Dermis blood vessel endothelial cell (primary cell): ENCODE measurements at regions not wholly inside any gene's neighbourhood (a gene's known extent, or its start where the extent isn't known, plus 50 kb on each side); places are given as distances from the start of the nearest gene placed in this dataset.
A peak's percentile ranks its signal among the peaks of the same experiment; 100 is the strongest.

Experiments used
- DNase-seq: peaks from one replicate; pipeline ENCODE4 v3.0.0; 2010

GRCh38 chr14:106845286-106846087 is 1319.1 kb downstream of the TMEM121 start:
- DNase-seq, result no peak

GRCh38 chr14:106846218-106846617 is 1319.8 kb downstream of the TMEM121 start:
- DNase-seq, result no peak

- DNase-seq, result no peak
Observed at GRCh38 chr14:106848330-106849121, 1322.1 kb downstream of the TMEM121 start.

- no peak for DNase-seq
Observed at GRCh38 chr14:106850913-106851825, 1324.8 kb downstream of the TMEM121 start.

- DNase-seq, result peak; percentile 17
Observed at GRCh38 chr14:106872611-106873446, 1346.4 kb downstream of the TMEM121 start.

GRCh38 chr14:106874350-106874749 is 1348.0 kb downstream of the TMEM121 start:
- DNase-seq, result no peak

- DNase-seq, result no peak
Observed at GRCh38 chr14:106875503-106875902, 1349.1 kb downstream of the TMEM121 start.

- DNase-seq, result no peak
Observed at GRCh38 chr14:106876711-106877110, 1350.3 kb downstream of the TMEM121 start.

GRCh38 chr14:106877517-106877916 is 1351.1 kb downstream of the TMEM121 start:
- DNase-seq, result no peak

- peak; percentile 39 for DNase-seq
Observed at GRCh38 chr14:106879241-106879640, 1352.9 kb downstream of the TMEM121 start.

GRCh38 chr14:106883218-106883692 is 1356.9 kb downstream of the TMEM121 start:
- DNase-seq, result peak; percentile 13
